NCI-H460 (cell line): ENCODE measurements at regions not wholly inside any gene's neighbourhood (a gene's known extent, or its start where the extent isn't known, plus 50 kb on each side); places are given as distances from the start of the nearest gene placed in this dataset.
"Not testable (repeated sequence)": the region's sequence is repeated elsewhere in the genome, so short reads cannot be mapped to it uniquely, and the experiment has no call there.

ENCODE experiments used
- DNase-seq: peaks from one replicate; pipeline ENCODE4 v3.0.0-alpha.2; 2016; ENCODE audit warnings: low read depth; ENCODE audit errors: extremely low read depth

DNA sequence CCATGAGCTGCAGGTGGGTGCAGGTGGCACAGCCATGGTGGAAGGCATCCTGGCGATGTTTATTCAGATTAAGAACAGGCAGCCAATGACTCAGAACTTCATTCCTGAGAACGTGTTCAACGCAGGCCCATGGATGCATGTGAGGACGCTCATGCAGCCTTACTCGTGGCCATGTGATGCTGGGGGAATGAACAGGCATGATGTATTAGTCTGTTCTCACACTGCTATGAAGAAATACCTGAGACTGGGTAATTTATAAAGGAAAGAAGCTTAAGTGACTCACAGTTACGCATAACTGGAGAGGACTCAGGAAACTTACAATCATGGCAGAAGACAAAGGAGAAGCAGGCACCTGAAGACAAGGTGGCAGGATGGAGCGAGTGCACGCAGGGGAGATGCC is 146.6 kb downstream of the RNASET2 start:
- no peak for DNase-seq

DNA sequence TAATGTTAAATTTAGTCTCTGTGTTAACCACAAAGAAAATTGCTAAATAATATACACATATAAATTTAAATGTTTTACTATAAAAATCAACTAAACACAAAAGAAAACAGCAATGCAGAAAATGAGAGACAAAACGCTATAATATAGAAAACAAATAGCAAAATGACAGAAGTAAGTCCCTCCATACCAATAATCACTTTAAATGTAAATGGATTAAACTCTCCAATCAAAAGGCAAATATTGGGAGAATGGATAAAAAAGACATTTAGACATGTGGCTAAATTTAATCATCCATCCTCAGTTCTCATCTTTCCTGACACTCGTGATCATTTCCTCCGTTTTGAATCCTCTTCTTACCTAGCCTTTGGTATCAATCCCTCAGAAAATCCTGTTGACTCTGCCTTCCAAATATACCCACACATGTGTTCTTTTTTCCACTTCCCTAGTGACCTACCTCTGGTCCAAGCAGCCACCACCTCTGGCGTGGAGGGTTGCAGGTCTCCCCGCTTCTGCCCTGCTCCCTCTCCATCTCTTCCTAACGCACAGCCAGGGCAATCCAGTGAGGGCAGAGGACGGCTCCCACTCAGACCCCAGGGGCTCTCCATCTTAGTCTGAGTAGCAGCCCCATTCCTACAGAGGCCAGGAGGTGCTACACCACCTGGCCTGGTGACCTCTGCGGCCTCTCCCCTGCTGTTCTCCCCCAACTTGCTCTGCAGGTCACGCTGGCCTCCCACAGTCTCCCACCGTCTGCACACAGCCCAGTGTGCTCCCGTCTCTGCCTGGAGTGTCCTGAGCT is 149.2 kb downstream of the RNASET2 start:
- no peak for DNase-seq

DNA sequence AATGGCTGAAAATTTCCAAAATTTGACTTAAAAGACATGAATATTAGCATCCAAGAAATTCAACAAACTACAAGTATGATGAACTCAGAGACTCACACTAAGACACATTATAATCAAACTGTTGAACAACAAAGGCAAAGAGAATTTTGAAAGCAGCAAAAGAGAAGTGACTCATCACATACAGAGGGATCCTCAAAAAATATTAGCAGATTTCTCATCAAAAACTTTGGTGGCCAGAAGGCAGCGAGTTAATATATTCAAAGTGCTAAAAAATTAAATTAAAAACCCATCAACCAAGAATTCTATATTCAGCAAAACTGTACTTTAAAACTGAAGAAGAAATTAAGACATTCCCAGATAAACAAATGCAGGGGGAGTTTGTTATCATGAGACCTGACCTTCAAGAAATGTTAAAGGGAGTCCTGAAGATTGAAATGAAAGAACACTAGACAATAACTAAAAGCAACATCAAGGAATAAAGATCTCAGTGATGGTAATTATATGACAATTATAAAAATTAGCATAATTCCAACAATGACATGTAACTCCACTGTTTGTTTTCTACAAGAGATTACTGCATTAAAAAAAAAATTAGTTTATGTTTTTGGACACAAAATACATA is 150.0 kb downstream of the RNASET2 start:
- no peak for DNase-seq

DNA sequence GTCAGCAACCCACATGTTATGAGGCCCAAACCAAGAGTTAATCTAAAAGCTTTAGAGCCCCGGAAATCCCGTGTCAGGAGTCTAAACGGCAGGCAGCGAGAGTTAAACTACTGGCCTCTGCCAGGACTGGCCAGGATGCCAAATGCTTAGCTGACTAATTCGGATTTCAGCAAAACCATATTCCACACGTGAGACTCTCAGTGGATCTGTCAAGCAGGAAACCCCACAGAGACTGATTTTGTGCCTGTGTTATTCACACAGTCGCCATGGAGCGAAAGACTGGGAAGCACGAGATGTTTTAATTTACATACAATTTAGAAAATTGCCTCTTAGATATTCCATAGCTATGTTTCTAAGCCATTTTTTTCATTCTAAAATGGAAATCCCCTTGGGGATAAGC is 152.9 kb downstream of the RNASET2 start:
- DNase-seq, result no peak

DNA sequence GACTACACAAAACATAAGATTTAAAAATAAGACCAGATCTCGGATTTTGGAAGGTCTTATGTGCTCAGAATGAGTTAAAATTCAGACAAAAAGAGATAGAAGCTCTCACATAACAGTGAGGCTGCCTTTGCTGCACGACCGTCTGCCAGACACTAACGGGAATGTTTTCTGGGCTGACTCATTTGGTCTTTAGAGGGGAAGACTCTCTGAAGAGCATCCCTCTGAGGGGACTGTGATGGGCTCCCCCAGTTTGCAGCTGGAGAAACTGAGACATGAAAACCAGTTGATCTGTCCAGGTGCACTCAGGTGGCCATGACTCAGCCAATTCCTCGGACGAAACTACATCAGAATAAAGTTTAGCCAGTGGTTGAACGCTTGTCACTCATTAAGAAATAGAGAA is 153.9 kb downstream of the RNASET2 start:
- DNase-seq, result no peak

DNA sequence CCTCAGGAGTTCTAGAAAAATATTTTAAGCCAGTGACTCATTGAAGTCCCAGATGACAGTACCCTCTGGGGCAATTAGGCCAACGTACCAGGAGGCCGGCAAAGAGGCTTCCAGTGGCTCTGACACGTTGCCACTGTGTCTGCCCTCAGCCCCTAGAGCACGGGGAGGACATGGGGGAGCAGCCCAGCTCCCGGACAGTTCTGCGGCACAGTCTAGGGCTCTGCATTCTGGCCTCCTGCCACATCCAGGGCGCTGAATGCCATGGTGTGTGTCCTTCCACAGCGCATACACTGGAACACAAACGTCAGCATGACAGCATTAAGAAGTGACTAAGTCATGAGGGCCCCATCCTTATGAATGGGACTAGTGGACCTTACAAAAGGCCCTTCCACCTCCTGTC is 156.2 kb downstream of the RNASET2 start:
- no peak for DNase-seq

DNA sequence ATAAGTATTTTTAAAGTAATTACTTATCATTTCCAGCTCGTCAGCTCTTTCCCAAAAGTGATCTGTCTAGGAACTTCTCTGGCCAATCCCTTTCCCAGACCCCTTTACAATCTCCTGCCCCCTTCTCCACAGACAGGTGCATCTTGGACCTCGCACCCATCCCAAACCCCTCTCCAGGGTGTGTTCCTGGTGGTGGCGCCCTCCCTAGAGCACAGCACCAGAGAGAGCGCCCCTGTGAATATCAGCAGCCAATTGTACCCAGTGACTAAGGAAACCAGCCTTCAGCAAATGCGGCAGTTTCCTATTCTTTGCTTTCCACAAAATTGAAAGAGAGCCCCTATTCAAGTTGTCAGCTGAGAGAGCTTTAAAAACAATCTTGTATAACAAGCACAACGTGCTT is 157.7 kb downstream of the RNASET2 start:
- no peak for DNase-seq

DNA sequence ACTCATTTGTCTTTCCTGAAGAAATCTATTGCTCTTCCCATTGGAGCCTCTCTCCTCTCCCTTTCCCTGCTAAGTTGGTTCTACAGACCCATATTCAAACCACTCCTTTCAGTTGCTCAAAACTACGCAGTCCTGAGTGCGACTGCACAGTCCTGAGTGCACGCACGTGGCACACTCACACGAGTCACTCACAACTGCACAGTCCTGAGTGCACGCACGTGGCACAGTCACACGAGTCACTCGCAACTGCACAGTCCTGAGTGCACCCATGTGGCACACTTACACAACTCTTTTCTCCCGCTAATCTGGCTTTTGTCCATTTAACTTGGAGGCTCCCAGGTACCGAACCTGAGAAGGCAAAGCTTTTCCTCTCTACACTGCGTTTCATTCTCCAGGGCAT is 159.7 kb downstream of the RNASET2 start:
- DNase-seq, result no peak

DNA sequence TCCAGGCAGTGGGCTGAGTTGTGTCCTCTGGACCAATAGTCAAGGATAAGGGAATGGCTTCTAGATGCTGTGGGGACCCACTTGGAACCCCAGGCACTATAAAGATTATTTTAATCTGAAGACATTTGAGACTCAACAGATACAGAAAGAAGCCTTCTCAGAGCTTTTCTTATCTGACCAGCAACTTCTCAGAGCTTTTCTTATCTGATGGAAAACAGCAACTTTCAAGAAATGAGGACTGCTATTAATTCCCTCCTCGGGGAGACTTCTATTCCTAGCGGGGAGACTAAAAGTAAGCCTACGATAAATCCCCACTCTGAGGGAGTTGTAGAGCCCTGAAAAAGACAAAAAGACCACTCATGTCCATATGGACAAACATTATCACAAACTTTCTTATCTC is 160.5 kb downstream of the RNASET2 start:
- DNase-seq, result no peak

DNA sequence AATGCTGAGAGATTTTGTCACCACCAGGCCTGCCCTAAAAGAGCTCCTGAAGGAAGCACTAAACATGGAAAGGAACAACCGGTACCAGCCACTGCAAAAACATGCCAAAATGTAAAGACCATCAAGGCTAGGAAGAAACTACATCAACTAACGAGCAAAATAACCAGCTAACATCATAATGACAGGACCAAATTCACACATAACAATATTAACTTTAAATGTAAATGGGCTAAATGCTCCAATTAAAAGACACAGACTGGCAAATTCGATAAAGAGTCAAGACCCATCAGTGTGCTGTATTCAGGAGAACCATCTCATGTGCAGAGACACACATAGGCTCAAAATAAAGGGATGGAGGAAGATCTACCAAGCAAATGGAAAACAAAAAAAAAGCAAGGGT is 163.8 kb upstream of the RPS6KA2 start:
- DNase-seq, result not testable (repeated sequence)

DNA sequence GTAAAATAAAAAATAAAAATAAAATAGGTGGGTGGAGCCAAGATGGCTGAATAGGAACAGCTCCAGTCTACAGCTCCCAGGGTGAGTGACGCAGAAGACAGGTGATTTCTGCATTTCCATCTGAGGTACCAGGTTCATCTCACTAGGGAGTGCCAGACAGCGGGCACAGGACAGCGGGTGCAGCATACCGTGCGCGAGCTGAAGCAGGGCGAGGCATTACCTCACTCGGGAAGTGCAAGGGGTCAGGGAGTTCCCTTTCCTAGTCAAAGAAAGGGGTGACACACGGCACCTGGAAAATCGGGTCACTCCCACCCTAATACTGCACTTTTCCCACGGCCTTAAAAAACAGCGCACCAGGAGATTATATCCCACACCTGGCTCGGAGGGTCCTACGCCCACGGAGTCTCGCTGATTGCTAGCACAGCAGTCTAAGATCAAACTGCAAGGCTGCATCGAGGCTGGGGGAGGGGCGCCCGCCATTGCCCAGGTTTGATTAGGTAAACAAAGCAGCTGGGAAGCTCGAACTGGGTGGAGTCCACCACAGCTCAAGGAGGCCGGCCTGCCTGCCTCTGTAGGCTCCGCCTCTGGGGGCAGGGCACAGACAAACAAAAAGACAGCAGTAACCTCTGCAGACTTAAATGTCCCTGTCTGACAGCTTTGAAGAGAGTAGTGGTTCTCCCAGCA is 161.9 kb upstream of the RPS6KA2 start:
- DNase-seq, result not testable (repeated sequence)

DNA sequence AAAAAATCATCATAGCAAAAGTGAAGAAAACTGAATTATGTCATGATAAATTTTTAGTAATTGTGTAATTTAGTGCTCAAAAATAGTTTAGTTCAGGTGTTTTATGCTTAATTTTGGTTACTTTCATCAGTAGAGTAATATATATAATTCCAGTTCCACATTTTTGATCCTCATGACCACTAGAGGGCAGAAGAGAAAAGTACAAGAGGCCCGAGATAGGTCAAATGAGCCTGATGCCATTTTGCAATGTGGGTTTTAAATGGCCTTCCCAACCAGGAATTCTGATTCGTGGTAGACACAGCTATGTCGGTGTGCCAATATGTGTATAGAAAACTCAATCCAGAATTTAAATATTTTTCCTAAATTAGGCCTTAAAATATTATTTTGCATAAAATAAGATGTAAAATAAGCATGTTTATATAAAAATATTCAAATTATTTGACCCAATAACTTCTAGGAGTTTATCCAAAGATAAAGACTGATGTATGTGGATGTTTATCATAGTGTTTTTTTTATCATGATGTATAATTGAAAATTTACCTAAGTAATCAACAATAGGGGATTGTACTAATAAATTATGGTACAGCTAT is 159.7 kb upstream of the RPS6KA2 start:
- peak; percentile 61 for DNase-seq

DNA sequence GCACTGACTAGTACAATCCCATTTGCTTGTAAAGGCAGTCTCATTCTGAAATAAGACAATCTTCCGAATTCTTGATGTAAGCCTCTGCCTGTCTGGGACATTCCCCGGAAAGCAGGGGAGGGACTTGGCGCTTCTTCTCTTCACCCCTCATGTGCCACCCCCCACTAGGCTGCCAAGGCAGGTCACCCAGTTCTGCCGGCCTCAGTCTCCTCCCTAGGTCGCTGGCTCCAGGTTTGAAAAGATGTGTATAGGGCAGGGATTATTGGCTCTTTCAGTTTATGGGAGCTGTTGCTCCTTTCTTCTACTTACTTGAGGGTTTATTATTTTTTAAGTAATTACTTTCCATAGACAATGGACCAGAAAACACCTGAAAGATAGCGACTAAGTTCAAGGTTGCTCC is 158.1 kb upstream of the RPS6KA2 start:
- no peak for DNase-seq

DNA sequence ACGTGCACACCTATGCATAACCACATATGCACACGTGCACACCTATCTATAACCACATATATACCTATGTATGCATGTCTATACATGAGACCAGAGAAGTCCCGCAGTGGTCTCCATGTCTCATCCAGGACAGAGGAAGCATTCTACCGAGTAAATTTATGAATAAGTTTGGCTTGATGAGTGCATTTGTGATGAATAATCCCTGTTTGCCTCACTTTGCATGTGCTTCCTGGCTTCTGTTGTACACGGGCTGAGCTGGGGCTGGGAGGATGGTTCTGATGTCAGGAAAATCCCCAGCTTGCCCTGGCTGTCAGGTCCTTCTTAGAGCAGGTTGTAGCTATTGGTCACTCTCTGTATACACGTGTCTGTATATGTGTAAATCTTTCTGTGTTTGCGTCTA is 157.6 kb upstream of the RPS6KA2 start:
- DNase-seq, result no peak

DNA sequence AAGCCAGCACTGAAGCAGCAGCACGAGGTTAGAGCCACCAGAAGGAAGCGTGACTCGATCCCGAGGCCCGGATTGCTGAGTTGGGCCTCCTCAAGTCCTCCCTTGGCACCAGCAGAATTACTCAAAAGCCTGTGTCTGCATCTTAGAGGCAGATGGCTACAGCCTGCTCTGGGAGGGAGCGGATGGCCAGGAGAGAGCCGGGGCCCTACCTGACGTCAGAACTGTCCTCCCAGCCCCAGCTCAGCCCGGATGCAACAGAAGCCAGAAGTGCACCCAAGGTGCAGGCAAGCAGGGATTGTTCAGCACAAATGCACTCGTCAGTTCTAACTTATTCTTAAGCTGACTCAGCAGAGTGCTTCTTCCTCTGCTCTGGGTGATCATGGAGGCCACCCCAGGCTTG is 155.5 kb upstream of the RPS6KA2 start:
- DNase-seq, result no peak

DNA sequence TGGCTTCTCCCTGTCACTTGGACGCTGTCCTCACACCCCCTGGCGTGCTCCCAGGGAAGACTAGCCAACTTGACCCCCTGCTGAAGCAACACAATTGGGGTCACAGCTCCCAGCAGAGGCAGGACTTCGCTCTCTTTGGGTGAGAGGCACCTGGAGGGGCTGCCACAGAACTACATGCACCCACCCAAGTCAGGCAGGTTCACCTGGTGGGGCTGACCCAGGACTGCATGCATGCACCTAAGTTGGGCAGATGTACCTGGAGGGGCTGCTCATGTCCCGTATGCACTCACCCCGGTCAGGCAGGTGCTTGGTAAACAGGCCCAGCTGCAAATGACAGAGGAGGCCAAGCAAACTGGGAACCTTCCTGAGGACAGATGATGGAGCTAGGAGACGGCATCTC is 154.3 kb upstream of the RPS6KA2 start:
- no peak for DNase-seq

DNA sequence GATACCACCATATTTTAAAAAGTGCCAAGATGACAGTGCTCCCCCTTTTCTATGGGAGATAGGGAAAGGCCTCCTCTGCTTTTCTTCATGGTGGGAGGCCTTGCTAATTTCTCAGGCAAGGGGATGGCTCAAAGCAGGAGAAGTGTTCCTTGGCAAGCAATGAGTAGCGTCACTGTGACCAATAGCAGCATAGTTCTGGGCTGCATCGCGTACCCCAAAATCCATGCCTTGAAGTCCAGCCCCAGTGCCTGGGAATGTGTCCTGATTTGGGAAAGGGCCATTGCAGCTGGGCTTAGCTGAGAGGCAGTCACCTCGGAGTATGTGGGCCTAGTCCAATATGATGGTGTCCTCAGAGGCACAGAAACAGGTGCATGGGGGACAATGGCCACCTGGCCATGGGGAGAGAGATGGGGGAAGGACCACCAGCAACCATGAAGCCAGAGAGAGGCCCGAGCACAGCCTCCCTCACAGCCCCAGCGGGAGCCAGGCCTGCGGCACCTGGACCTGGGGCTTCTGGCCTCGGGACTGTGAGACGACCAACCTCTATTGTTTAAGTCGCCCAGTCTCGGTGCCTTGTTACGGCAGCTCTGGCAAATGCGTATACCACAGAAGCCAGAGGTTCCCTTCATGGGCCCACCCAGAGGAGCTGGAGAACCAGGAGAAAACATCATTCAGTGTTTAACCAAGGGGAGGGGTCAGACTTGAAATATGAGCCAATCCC is 153.1 kb upstream of the RPS6KA2 start:
- no peak for DNase-seq

DNA sequence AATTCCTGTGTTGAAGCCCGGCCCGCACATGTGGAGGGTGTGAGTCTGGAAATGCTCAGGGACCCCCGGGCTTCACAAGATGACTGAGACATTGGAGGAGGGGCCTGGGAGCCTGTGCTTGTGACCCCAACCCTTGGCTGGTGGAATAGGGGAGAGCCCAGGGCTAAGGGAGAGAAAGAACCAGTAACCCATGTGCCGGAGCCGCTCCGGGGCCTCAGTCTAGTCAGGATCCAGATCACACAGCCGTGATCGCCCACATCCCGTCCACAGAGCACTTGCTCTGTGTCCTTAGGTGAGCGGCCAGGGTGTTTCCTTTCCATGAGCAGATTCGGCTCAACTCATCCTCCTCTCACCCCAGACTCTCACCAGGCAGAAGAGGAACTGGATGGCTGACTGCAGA is 152.3 kb upstream of the RPS6KA2 start:
- DNase-seq, result no peak

DNA sequence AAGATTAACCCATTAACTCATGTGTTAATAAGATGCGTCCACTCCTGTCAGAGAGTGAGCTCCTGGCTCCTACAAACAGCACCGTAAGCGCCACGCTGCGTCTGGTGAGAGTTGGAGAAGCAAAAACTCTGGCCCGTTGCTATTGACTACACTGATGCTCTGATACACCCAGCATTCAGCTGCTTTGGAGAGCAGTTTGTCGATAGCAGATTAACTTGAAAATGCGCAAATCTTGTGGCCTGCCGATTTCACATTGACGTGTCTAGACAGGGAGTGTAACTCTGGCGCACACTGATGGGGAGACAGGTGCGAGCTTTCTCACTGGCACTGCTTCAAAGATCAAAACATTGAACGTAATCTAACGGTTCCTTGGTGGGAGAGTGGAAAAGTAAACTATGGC is 151.7 kb upstream of the RPS6KA2 start:
- no peak for DNase-seq

DNA sequence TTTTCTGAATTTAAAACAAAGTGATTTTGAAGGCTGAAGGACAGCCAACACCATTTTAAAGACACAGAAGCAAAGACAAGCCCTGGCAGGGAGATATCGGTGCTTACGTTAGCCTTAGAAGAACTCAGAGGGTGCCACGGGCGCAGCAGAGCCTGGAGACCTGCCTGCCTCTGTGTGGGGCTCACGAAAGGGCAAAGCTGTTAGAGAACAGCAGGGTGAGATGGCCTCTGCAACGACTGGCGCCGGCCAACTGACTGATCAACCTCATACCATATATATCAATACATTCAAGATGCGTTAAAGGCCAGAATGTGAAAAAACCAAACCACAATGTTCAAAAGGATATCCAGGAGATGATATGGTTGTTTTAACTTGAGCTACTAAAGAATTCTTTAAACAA is 151.0 kb upstream of the RPS6KA2 start:
- no peak for DNase-seq

DNA sequence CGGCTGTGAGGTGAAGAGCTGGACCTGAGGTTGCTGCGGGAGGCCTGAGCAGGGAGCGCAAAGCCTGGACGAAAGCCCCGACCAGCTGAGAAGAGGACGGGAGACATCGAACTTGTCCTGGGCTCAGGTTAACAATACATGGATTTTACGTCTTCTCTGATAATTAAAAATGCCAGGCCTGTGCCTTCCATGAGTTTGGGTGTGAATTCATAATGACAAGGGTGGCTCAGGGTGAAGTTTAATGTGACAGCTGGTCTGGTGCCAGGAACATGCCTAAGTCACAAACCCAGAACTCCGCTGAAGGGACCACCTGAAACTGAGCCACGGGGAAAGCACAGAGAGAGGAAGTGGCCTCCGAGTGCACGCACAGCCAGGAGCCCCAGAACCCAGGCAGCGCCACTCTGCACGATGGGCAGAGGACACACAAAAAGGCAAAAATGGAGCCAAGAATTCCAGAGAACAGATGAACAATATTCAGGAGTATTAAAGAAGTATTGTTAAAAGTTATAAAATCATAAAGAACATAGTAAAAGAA is 150.1 kb upstream of the RPS6KA2 start:
- DNase-seq, result no peak
